Psoas muscle (tissue), 7 donors: ENCODE measurements at regions not wholly inside any gene's neighbourhood (a gene's known extent, or its start where the extent isn't known, plus 50 kb on each side); places are given as distances from the start of the nearest gene placed in this dataset.

Source experiments
- ATAC-seq, 4 donors: fragments of 200-7000 bp; cut with Tn5 transposase; one replicate each; pipeline ENCODE4 v1.9.1; 2020; ENCODE audit warnings: moderate library complexity in 3 of 4, mild to moderate bottlenecking in 2 of 4
- DNase-seq, 2 donors: peaks; one replicate each; pipeline ENCODE4 v3.0.0-alpha.2; 2020
- H3K27ac ChIP-seq: fragments of 200-600 bp; one replicate; pipeline ENCODE4 v1.8.0; 2022
- H3K27me3 ChIP-seq, 3 donors: fragments of 200-600 bp in 1 of 3; one replicate each; pipeline versions ENCODE4 v1.6.1 to v1.8.0; 2013 to 2022; ENCODE audit warnings: low read length in 2 of 3, mild to moderate bottlenecking in 2 of 3, moderate library complexity in 1 of 3; ENCODE audit not compliant: insufficient read depth in 3 of 3
- H3K36me3 ChIP-seq, 2 donors: fragments of 200-600 bp in 1 of 2; one replicate each; pipeline versions ENCODE4 v1.6.1 to v1.8.0; 2013 to 2022; ENCODE audit warnings: low read depth in 1 of 2, mild to moderate bottlenecking in 1 of 2, moderate library complexity in 1 of 2; ENCODE audit not compliant: insufficient read depth in 1 of 2
- H3K4me1 ChIP-seq: fragments of 200-600 bp; one replicate; pipeline ENCODE4 v1.8.0; 2022
- H3K4me3 ChIP-seq: fragments of 200-600 bp; one replicate; pipeline ENCODE4 v1.8.0; 2022; ENCODE audit warnings: mild to moderate bottlenecking
- H3K9me3 ChIP-seq: fragments of 200-600 bp; one replicate; pipeline ENCODE4 v1.8.0; 2022
- CTCF ChIP-seq: fragments of 200-600 bp; IDR thresholded peaks from one replicate; pipeline ENCODE4 v1.8.0; 2022; ENCODE audit warnings: antibody characterized with exemption
- WGBS, 3 donors: extraction: QIAGEN DNeasy Blood & Tissue Kit; methylation state at CpG; one replicate each; pipeline versions ENCODE4 v1.1.6 to v1.1.7; 2013; 5-methylcytosine and 5-hydroxymethylcytosine counted together
- intact Hi-C, 2 donors: fragments of 100-400 bp; cut with DNase I; formaldehyde crosslinking; loops; one replicate each; pipeline versions ENCODE4 v1.11.0 to v1.14.2; 2022
- donor health status: healthy with polysubstance abuse.
- donor health status: DM: no; HTN: no; CAD: no; lungs with moderate emphysema.
- donor health status: Bipolar disorder and iron deficiency.
- donor health status: healthy.
- donor health status: DM: yes; HTN: yes; CAD: no.
- donor health status: DM: no; HTN: no; CAD: no.
- donor health status: DM: yes; HTN: yes; CAD: no.

- ATAC-seq: no peak
- no peak overlapping the region for H3K4me3 ChIP-seq
- 90 to 98% (median 97%) methylated on average over 2 of the region's 2 CpGs for WGBS, 3 donors
Measured at GRCh38 chr3:26536955-26537354, 85.6 kb upstream of the LRRC3B start.

GRCh38 chr3:26550413-26550812 lies 72.2 kb upstream of the LRRC3B start:
- ATAC-seq (no peak), DNase-seq (no peak)
- H3K9me3 ChIP-seq: no peaks in the 10 kb centered on the region
- TF ChIP-seq CTCF: no peak
- H3K36me3 ChIP-seq: no peaks in the 10 kb centered on the region
- no peaks in the 10 kb centered on the region for H3K27me3 ChIP-seq
- no peaks in the 10 kb centered on the region for H3K4me1 ChIP-seq
- 82 to 84% (median 83%) methylated on average over 1 of the region's 1 CpG for WGBS, 3 donors
- no peak overlapping the region for H3K4me3 ChIP-seq
- intact Hi-C loops: no loop called here
- no peak overlapping the region for H3K27ac ChIP-seq

More at GRCh38 chr3:26536955-26537354, 85.6 kb upstream of the LRRC3B start:
- no peak for DNase-seq
- Histone ChIP-seq H3K9me3 (no peaks in the 10 kb centered on the region), H3K27me3 (no peaks in the 10 kb centered on the region), H3K27ac (no peak overlapping the region), H3K36me3 (no peaks in the 10 kb centered on the region), H3K4me1 (no peaks in the 10 kb centered on the region)
- intact Hi-C loops: no loop called here
- TF ChIP-seq CTCF: no peak

GRCh38 chr3:26556637-26557036 lies 65.9 kb upstream of the LRRC3B start:
- Histone ChIP-seq H3K36me3 (no peaks in the 10 kb centered on the region), H3K27ac (no peak overlapping the region), H3K4me1 (no peaks in the 10 kb centered on the region), H3K27me3 (no peaks in the 10 kb centered on the region), H3K9me3 (no peaks in the 10 kb centered on the region), H3K4me3 (no peak overlapping the region)
- ATAC-seq: no peak
- no peak for TF ChIP-seq CTCF
- DNase-seq: no peak
- 87 to 93% (median 90%) methylated on average over 6 of the region's 6 CpGs for WGBS, 3 donors
- intact Hi-C loops: no loop called here

- intact Hi-C loops: no loop called here
- no peak for TF ChIP-seq CTCF
- Histone ChIP-seq H3K27me3 (no peaks in the 10 kb centered on the region), H3K9me3 (no peaks in the 10 kb centered on the region), H3K27ac (no peak overlapping the region), H3K4me3 (no peak overlapping the region), H3K36me3 (no peaks in the 10 kb centered on the region), H3K4me1 (no peaks in the 10 kb centered on the region)
- DNase-seq (no peak), ATAC-seq (no peak)
- 95 to 100% (median 95%) methylated on average over 1 of the region's 1 CpG for WGBS, 3 donors
Measured at GRCh38 chr3:26558257-26558656, 64.3 kb upstream of the LRRC3B start.

GRCh38 chr3:26559227-26559626 lies 63.3 kb upstream of the LRRC3B start:
- ATAC-seq (no peak), DNase-seq (no peak)
- Histone ChIP-seq H3K4me3 (no peak overlapping the region), H3K27me3 (no peaks in the 10 kb centered on the region), H3K36me3 (no peaks in the 10 kb centered on the region), H3K9me3 (no peaks in the 10 kb centered on the region), H3K4me1 (no peaks in the 10 kb centered on the region), H3K27ac (no peak overlapping the region)
- intact Hi-C loops: no loop called here
- TF ChIP-seq CTCF: no peak
- 86 to 89% (median 87%) methylated on average over 3 of the region's 3 CpGs for WGBS, 3 donors
